SK-N-SH treated with all-trans-retinoic acid at 6 μM for 48 hours (cell line): ENCODE measurements at regions not wholly inside any gene's neighbourhood (a gene's known extent, or its start where the extent isn't known, plus 50 kb on each side); places are given as distances from the start of the nearest gene placed in this dataset.

Source experiments
- ATAC-seq: fragments of 200-7000 bp; cut with Tn5 transposase; 3 replicates; pipeline ENCODE4 v1.9.1; 2020; ENCODE audit warnings: mild to moderate bottlenecking, moderate library complexity
- BACH2 ChIP-seq: fragments of 250-450 bp; sonication (Bioruptor Pico); IDR thresholded peaks from 2 replicates; pipeline ENCODE4 v1.9.0; 2021; ENCODE audit warnings: mild to moderate bottlenecking, borderline replicate concordance
- CSDC2 ChIP-seq: fragments of 250-450 bp; sonication (Bioruptor Pico); IDR thresholded peaks from 2 replicates; pipeline ENCODE4 v1.5.0; 2020; ENCODE audit warnings: mild to moderate bottlenecking, moderate library complexity
- GLIS3 ChIP-seq: fragments of 250-450 bp; sonication (Bioruptor Pico); IDR thresholded peaks from 2 replicates; pipeline ENCODE4 v1.5.0; 2020; ENCODE audit warnings: mild to moderate bottlenecking, moderate library complexity
- ISL1 ChIP-seq: fragments of 250-450 bp; sonication (Bioruptor Pico); IDR thresholded peaks from 2 replicates; pipeline ENCODE4 v2.1.2; 2022; ENCODE audit warnings: mild to moderate bottlenecking, moderate library complexity
- OSR1 ChIP-seq: fragments of 250-450 bp; sonication (Bioruptor Pico); IDR thresholded peaks from 2 replicates; pipeline ENCODE4 v1.8.0; 2022; ENCODE audit warnings: moderate library complexity, mild to moderate bottlenecking, inconsistent platforms
- PATZ1 ChIP-seq: fragments of 250-450 bp; sonication (Bioruptor Pico); IDR thresholded peaks from 2 replicates; pipeline ENCODE4 v1.8.0; 2020; ENCODE audit warnings: mild to moderate bottlenecking, moderate library complexity, borderline replicate concordance
- POU6F1 ChIP-seq: fragments of 250-450 bp; sonication (Bioruptor Pico); IDR thresholded peaks from 2 replicates; pipeline ENCODE4 v1.8.0; 2021; ENCODE audit warnings: low read depth, mild to moderate bottlenecking, moderate library complexity, borderline replicate concordance
- PPARA ChIP-seq: fragments of 250-450 bp; sonication (Bioruptor Pico); IDR thresholded peaks from 2 replicates; pipeline ENCODE4 v1.5.0; 2020; ENCODE audit warnings: mild to moderate bottlenecking, borderline replicate concordance
- RARB ChIP-seq: fragments of 250-450 bp; sonication (Bioruptor Pico); IDR thresholded peaks from 2 replicates; pipeline ENCODE4 v1.8.0; 2021; ENCODE audit warnings: mild to moderate bottlenecking, moderate library complexity
- SNAI2 ChIP-seq: fragments of 250-450 bp; sonication (Bioruptor Pico); IDR thresholded peaks from 2 replicates; pipeline ENCODE4 v1.5.0; 2020; ENCODE audit warnings: mild to moderate bottlenecking, moderate library complexity
- TCF4 ChIP-seq: fragments of 250-450 bp; sonication (Bioruptor Pico); IDR thresholded peaks from 2 replicates; pipeline ENCODE4 v1.8.0; 2021; ENCODE audit warnings: mild to moderate bottlenecking, moderate library complexity, borderline replicate concordance
- TOX ChIP-seq: fragments of 250-450 bp; sonication (Bioruptor Pico); IDR thresholded peaks from 2 replicates; pipeline ENCODE4 v1.8.0; 2021; ENCODE audit warnings: mild to moderate bottlenecking, moderate library complexity, borderline replicate concordance
- ZC3H10 ChIP-seq: fragments of 250-450 bp; sonication (Bioruptor Pico); IDR thresholded peaks from 2 replicates; pipeline ENCODE4 v1.5.1; 2021; ENCODE audit warnings: mild to moderate bottlenecking, moderate library complexity
- ZFP3 ChIP-seq: fragments of 250-450 bp; sonication (Bioruptor Pico); IDR thresholded peaks from 2 replicates; pipeline ENCODE4 v1.5.0; 2020; ENCODE audit warnings: mild to moderate bottlenecking, moderate library complexity
- ZFP30 ChIP-seq: fragments of 450-650 bp; formaldehyde crosslinking; IDR thresholded peaks from 2 replicates; pipeline ENCODE4 v1.5.0; 2022; ENCODE audit warnings: mild to moderate bottlenecking, moderate library complexity
- ZNF565 ChIP-seq: fragments of 450-650 bp; formaldehyde crosslinking; conservative IDR thresholded peaks from 2 replicates; pipeline ENCODE4 v1.5.0; 2020; ENCODE audit warnings: low read depth, mild to moderate bottlenecking, moderate library complexity
- ZNF70 ChIP-seq: fragments of 450-650 bp; formaldehyde crosslinking; IDR thresholded peaks from 2 replicates; pipeline ENCODE4 v1.5.0; 2020; ENCODE audit warnings: mild to moderate bottlenecking, moderate library complexity
- ZNF8 ChIP-seq: fragments of 450-650 bp; formaldehyde crosslinking; IDR thresholded peaks from 2 replicates; pipeline ENCODE4 v1.5.0; 2020; ENCODE audit warnings: mild to moderate bottlenecking, moderate library complexity
- TF ChIP-seq, protein P1 (sequence below): fragments of 250-450 bp; sonication (Bioruptor Pico); IDR thresholded peaks from 2 replicates; pipeline ENCODE4 v1.5.0; 2020; ENCODE audit warnings: mild to moderate bottlenecking, moderate library complexity
- TF ChIP-seq, protein P2 (sequence below): fragments of 250-450 bp; sonication (Bioruptor Pico); IDR thresholded peaks from 2 replicates; pipeline ENCODE4 v1.5.1; 2021; ENCODE audit warnings: mild to moderate bottlenecking, moderate library complexity

GRCh38 chr2:217634871-217635270 lies 367.9 kb downstream of the TNS1 start:
- TF ChIP-seq ZFP3 (CRISPR knock-in tag) = no peak
- no peak for TF ChIP-seq BACH2 (CRISPR knock-in tag)
- TF ChIP-seq, protein P1, sequence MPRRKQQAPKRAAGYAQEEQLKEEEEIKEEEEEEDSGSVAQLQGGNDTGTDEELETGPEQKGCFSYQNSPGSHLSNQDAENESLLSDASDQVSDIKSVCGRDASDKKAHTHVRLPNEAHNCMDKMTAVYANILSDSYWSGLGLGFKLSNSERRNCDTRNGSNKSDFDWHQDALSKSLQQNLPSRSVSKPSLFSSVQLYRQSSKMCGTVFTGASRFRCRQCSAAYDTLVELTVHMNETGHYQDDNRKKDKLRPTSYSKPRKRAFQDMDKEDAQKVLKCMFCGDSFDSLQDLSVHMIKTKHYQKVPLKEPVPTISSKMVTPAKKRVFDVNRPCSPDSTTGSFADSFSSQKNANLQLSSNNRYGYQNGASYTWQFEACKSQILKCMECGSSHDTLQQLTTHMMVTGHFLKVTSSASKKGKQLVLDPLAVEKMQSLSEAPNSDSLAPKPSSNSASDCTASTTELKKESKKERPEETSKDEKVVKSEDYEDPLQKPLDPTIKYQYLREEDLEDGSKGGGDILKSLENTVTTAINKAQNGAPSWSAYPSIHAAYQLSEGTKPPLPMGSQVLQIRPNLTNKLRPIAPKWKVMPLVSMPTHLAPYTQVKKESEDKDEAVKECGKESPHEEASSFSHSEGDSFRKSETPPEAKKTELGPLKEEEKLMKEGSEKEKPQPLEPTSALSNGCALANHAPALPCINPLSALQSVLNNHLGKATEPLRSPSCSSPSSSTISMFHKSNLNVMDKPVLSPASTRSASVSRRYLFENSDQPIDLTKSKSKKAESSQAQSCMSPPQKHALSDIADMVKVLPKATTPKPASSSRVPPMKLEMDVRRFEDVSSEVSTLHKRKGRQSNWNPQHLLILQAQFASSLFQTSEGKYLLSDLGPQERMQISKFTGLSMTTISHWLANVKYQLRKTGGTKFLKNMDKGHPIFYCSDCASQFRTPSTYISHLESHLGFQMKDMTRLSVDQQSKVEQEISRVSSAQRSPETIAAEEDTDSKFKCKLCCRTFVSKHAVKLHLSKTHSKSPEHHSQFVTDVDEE = no peak
- TF ChIP-seq RARB (CRISPR knock-in tag) = no peak
- no peak for TF ChIP-seq ZNF8 (CRISPR knock-in tag)
- no peak for TF ChIP-seq PATZ1 (CRISPR knock-in tag)
- TF ChIP-seq ISL1 = no peak
- TF ChIP-seq, protein P2, sequence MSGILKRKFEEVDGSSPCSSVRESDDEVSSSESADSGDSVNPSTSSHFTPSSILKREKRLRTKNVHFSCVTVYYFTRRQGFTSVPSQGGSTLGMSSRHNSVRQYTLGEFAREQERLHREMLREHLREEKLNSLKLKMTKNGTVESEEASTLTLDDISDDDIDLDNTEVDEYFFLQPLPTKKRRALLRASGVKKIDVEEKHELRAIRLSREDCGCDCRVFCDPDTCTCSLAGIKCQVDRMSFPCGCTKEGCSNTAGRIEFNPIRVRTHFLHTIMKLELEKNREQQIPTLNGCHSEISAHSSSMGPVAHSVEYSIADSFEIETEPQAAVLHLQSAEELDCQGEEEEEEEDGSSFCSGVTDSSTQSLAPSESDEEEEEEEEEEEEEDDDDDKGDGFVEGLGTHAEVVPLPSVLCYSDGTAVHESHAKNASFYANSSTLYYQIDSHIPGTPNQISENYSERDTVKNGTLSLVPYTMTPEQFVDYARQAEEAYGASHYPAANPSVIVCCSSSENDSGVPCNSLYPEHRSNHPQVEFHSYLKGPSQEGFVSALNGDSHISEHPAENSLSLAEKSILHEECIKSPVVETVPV = no peak
- TF ChIP-seq ZFP30 (CRISPR knock-in tag) = no peak
- no peak for TF ChIP-seq TCF4
- TF ChIP-seq TOX (CRISPR knock-in tag) = no peak
- no peak for TF ChIP-seq ZC3H10 (CRISPR knock-in tag)
- no peak for TF ChIP-seq OSR1 (CRISPR knock-in tag)
- TF ChIP-seq POU6F1 (CRISPR knock-in tag) = no peak
- no peak for TF ChIP-seq SNAI2 (CRISPR knock-in tag)
- no peak for TF ChIP-seq PPARA (CRISPR knock-in tag)
- TF ChIP-seq GLIS3 (CRISPR knock-in tag) = no peak
- TF ChIP-seq ZNF70 (CRISPR knock-in tag) = no peak
- no peak for TF ChIP-seq CSDC2 (CRISPR knock-in tag)
- TF ChIP-seq ZNF565 (CRISPR knock-in tag) = no peak
- TF ChIP-seq, all 23 proteins: peak for 0

DNA sequence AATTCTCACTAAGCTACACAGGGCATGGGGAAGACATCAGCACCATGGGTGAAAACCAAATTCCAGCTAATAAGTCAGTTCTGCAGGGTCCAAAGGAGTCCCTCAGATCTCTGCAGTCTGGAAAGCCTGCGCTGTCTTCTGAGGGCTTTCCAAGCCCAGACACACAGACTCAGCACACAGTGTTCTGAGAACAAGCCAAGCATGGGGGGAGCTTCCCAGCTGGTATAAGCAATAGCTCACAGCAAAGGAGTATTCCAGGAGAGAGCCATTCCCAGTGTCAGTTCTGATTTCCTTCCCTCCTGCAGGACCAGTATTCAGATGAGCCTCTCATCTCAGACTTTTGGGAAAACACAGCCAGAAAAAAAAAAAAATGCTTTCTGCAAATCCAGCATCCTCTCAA lies 370.8 kb downstream of the TNS1 start:
- no peak for TF ChIP-seq SNAI2 (CRISPR knock-in tag)
- no peak for TF ChIP-seq OSR1 (CRISPR knock-in tag)
- no peak for TF ChIP-seq BACH2 (CRISPR knock-in tag)
- TF ChIP-seq CSDC2 (CRISPR knock-in tag) = no peak
- TF ChIP-seq, protein P2 = no peak
- TF ChIP-seq ZC3H10 (CRISPR knock-in tag) = no peak
- no peak for TF ChIP-seq TCF4
- TF ChIP-seq ISL1 = no peak
- TF ChIP-seq ZNF70 (CRISPR knock-in tag) = no peak
- TF ChIP-seq, protein P1 = no peak
- no peak for TF ChIP-seq RARB (CRISPR knock-in tag)

More at GRCh38 chr2:217634871-217635270, 367.9 kb downstream of the TNS1 start:
- ATAC-seq = no peak

More for the DNA sequence above, 370.8 kb downstream of the TNS1 start:
- ATAC-seq = no peak
